WTC11 (cell line): ENCODE measurements at regions not wholly inside any gene's neighbourhood (a gene's known extent, or its start where the extent isn't known, plus 50 kb on each side); places are given as distances from the start of the nearest gene placed in this dataset.

ENCODE experiments used
- GRHL2 ChIP-seq: fragments of 250-450 bp; sonication (Bioruptor Pico); IDR thresholded peaks from 2 replicates; pipeline ENCODE4 v1.8.0; 2022; ENCODE audit warnings: mild to moderate bottlenecking, moderate library complexity; ENCODE audit not compliant: insufficient replicate concordance, severe bottlenecking
- NR1H2 ChIP-seq: sonication (generic); formaldehyde crosslinking; IDR thresholded peaks from 2 replicates; pipeline ENCODE4 v1.9.0; 2021; ENCODE audit warnings: mild to moderate bottlenecking, moderate library complexity, missing genetic modification reagents
- RELA ChIP-seq: sonication (generic); formaldehyde crosslinking; IDR thresholded peaks from 2 replicates; pipeline ENCODE4 v1.8.1; 2022; ENCODE audit warnings: missing genetic modification reagents, mild to moderate bottlenecking, borderline replicate concordance
- TF ChIP-seq, protein P1 (sequence below): fragments of 200-600 bp; IDR thresholded peaks from 2 replicates; pipeline ENCODE4 v1.8.0; 2022; ENCODE audit warnings: antibody characterized with exemption

DNA sequence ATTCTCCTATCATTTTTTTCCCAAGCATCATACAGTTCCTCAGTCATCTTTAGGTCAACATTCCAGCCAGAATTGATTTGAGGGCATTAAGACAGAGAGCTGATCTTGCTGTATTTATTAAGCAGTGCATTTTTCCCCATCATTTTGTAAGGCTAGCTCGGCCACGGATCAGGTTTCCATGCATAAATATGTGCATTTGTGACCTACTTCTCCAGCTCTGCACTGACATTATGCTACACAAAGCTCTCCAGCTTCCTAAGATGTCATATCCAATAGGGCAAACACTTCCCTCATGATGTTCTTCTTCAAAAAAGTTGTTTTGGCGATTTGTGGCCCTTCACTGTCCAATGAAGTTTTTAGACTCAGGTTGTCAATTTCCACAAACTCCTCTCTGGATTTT is 202.6 kb downstream of the C7orf25 start:
- TF ChIP-seq, protein P1, sequence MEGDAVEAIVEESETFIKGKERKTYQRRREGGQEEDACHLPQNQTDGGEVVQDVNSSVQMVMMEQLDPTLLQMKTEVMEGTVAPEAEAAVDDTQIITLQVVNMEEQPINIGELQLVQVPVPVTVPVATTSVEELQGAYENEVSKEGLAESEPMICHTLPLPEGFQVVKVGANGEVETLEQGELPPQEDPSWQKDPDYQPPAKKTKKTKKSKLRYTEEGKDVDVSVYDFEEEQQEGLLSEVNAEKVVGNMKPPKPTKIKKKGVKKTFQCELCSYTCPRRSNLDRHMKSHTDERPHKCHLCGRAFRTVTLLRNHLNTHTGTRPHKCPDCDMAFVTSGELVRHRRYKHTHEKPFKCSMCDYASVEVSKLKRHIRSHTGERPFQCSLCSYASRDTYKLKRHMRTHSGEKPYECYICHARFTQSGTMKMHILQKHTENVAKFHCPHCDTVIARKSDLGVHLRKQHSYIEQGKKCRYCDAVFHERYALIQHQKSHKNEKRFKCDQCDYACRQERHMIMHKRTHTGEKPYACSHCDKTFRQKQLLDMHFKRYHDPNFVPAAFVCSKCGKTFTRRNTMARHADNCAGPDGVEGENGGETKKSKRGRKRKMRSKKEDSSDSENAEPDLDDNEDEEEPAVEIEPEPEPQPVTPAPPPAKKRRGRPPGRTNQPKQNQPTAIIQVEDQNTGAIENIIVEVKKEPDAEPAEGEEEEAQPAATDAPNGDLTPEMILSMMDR: no peak
- TF ChIP-seq NR1H2 (CRISPR knock-in tag) (no peak), RELA (CRISPR knock-in tag) (no peak), GRHL2 (CRISPR knock-in tag) (no peak)
